OCI-LY1 (cell line): ENCODE measurements at regions not wholly inside any gene's neighbourhood (a gene's known extent, or its start where the extent isn't known, plus 50 kb on each side); places are given as distances from the start of the nearest gene placed in this dataset.

ENCODE experiments used
- CTCF ChIP-seq: fragments of 200-600 bp; sonication (generic), shearing (Covaris generic); IDR thresholded peaks from 2 replicates; pipeline ENCODE4 v1.5.1; 2017; ENCODE audit warnings: mild to moderate bottlenecking, antibody characterized with exemption, low read length, moderate library complexity, mixed read lengths
- EZH2 ChIP-seq: fragments of 200-600 bp; sonication (generic), shearing (Covaris generic); IDR thresholded peaks from 2 replicates; pipeline ENCODE4 v1.8.0; 2017; ENCODE audit warnings: borderline replicate concordance, mixed run types, mild to moderate bottlenecking, antibody characterized with exemption, low read length, moderate library complexity, mixed read lengths

GRCh38 chr2:240271716-240272341 is 131.4 kb upstream of the OTOS start:
- TF ChIP-seq CTCF (no peak), EZH2 (no peak)
